NCI-H2227 (cell line): ENCODE measurements at regions not wholly inside any gene's neighbourhood (a gene's known extent, or its start where the extent isn't known, plus 50 kb on each side); places are given as distances from the start of the nearest gene placed in this dataset.
A peak's percentile ranks its signal among the peaks of the same experiment; 100 is the strongest.

Experiments
- DNase-seq: peaks from one replicate; lab custom pipeline; 2025; ENCODE audit not compliant: unreplicated experiment; lab: John Stamatoyannopoulos, UW

DNA sequence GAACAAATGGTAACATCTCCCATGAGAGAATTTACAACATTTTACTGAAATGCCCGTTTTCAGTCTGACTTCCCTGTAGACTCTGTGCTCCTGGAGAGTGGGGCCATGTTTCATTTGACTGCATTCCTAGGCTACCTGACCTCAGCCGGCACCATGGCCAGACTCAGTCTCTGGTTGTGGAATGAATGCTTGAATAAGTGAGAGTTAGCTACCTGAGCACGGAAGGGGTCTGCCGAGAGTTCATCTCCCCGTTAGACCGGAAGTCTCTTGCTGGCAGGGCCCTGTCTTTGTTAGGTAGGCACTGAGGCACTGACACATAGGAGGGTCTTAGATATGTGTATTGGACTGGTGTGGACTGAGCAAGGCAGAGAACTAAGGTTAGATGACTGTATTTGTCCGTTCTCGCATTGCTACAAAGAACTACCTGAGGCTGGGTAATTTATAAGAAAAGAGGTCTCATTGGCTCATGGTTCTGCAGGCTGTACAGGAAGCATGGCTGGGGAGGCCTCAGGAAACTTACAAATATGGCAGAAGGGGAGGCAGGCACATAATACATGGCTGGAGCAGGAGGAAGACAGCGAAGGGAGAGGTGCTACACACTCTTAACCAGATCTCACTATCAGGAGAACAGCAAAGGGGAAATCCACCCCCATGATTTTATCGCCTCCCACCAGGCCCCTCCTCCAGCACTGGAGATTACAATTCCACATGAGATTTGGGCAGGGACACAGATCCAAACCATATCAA lies 271.2 kb downstream of the GLI2 start:
- DNase-seq: no peak

DNA sequence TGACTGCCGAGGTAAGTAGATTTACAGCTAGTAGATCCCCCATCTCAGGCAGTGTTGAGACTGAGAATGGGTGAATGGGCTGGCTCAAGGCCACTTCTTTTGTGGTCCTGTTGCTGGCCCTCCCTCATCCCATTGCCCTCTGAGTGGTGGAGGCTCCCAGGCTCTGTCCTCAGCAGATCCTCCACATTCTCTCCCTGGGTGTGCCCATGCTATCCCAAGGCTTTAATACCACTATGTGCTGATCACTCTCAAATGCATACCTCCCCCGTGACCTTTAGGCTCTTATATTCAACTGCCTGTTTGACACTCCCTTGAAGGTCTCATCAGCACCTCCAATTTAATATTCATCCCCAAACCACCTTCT lies 271.8 kb downstream of the GLI2 start:
- no peak for DNase-seq

DNA sequence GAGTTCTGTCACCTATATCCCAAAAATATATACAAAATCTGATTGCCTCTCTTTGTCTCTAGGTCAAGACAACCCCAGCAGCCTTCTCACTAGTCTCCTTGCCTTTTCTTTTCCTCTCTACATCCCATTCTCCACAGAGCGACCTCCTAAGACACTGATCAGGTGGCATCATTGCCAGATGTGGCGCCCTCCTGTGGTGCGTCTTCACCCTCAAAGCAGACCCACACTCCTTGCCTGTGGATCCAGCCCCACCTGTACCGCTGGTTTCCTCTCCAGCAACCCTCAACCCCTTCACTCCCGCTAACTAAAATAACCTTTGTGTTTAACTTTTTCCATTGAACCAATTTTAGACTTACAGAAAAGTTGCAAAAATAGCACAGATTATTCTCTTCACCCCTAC lies 273.3 kb downstream of the GLI2 start:
- DNase-seq: no peak

DNA sequence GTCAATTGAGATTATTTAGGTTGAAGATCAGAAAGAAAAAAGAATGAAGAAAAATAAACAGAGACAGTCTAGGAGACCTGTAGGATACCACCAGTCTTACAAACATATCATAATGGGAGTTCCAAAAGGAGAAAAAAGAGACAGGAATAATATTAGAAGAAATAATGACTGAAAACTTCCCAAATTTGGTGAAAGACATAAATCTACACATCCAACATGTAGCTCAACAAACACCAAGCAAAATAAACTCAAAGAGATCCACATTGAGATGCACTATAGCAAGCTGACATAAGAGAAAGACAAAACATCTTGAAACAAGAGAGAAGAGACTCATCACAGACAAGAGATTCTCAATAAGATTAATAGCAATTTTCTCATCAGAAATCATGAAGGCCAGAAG lies 274.0 kb downstream of the TFCP2L1 start:
- no peak for DNase-seq

DNA sequence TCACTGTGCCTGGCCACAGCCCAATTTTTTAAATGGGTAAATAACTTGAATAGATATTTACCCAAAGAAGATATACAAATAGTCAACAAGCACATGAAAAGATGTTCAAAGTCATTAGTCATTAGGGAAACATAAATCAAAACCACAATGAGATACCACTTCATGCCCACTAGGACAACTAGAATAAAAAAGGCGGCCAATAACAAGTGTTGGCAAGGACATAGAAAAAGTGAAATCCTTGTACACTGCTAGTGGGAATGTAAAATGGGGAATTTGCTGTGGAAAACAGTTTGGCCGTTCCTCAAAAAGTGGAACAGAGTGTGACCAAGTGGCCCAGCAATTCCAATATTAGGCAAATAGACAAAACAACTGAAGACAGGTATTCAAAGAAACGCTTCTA lies 270.1 kb downstream of the TFCP2L1 start:
- no peak for DNase-seq

DNA sequence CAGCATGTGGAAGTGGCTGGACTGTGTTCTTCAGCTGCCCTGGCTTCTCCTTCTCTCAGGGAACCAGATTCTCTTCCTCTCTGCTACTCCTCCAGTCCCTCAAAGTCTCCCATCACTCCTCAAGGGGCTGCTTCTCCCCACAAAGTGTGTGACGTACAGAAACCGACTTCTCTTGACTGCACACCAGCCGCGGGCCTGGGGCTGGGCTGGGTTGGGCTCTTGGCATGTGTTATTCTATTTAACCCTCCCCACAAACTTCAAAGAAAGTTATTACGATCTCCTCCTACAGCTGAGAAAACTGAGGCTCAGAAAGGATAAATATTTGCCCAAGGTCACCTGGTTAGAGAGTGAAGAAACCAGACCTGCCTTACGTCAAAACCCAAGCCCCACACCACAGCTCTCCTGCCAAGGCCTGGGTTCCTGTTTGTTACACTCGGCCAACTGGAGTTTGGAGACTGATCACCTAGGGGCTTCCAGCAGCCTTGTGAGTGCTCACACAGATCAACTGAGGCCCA lies 269.0 kb downstream of the TFCP2L1 start:
- no peak for DNase-seq

DNA sequence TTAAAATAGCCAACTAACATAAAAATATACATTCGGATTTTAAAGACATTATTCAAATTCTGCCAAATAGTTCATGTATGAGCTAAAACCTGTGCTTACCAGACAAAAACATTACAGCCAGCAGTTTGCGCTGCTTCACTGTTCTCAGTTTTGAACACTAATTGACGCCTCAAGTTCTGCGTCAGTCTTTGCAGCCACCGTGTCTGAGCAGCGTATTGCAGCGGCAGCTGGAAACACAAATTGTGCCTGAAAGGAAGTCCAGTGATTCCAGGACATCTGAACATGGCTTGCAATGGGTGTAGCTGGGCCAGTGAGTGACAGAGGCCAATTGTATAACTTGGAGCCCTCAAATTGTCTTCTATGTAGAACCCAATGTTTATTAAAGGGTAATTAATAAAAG lies 267.6 kb downstream of the TFCP2L1 start:
- no peak for DNase-seq

DNA sequence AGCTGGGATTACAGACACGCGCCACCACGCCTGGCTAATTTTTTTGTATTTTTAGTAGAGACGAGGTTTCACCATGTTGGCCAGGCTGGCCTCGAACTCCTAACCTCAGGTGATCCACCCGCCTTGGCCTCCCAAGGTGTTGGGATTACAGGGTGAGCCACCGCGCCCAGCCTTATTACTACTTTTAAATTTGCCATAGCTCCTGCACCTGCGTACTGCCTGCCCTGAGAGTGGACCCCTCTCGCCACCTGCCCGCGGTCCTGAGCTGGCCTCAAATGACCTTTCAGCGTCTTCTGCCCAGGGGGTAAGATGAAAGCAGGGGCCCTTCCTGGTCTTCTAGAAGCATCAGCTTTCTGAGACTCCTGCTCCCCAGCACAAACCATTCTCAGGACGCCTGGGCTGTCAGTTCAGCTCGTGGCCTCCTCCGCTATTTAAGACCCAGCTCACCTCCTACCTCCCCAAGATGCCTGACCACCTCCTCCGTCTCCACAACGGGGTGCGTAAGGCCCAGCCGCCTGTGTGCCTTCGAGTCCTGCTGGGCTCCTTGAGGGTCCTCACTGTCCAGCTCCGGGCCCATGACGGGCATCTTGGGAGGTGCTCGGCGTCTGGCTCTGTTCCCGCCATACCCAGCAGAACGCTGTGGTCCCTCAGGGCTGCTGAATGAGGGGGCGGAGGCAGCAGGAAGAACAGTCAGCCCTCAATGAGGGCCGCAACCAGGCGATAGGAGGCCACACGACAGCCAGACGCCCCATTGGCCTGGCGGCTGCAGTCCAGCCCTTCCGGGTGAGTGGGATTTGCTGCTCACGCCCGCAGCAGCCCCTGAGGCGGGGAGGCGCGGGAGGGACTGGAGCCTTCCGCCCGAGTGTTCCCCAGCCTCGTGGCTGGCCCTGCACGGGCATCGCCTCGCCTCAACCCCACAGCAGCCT lies 266.6 kb downstream of the TFCP2L1 start:
- no peak for DNase-seq

DNA sequence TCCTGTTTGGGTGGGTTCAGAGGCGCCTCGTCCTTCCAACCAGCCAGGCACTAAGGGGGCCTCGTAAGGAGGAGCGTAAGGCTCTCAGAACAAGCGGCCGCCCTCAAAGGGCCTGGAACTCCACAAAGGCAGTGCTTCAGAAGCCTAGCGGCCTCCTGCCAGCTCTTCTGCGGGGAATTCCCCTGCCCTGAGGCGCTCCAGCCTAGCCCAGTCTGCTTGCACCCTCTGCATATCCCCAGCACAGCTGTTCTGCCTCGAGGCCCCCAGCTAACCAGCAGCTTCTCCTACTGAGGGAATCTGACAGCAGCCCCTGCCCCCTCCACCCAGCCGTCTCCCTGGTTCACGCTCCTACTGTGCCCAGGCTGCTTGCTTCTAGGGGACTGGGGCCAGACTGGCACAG lies 265.9 kb downstream of the TFCP2L1 start:
- no peak for DNase-seq

DNA sequence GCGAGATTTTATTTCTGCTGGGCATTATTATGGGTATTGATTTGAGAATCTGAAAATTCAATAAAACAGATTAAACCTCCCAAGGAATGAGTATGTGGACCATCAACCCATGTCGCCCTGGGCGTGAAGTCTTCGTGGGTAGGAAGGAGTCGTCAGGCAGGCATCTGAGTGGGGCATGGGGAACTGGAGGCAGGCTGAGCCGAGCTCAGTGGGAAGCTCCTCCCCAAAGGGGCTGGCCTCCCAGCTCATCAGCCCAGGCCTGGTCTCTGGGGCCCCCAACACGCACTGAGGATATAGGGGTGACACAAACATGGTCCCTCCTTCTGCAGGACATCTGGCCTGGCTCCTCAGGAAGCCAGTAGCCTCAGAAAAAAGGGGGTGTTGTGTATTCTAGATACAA lies 265.2 kb downstream of the TFCP2L1 start:
- DNase-seq: no peak

DNA sequence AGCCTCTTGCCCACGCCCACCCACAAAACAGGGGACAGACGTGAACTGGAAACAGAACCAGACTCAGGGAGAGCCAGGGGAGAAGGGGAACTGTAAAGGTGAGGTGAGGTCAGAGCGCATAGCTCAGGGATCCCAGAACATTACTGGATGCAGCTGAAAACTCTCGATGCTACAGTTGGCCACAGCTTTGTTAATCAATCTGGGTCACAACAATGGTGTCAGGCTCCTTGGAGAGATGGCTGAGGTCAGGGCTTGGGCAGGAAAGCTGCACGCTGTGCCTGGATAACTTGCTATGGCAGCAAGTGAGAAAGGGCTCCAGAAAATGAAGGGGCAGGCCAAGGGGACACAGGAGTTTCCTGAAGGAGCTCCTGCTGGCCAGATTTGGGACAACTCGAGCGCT lies 263.3 kb downstream of the TFCP2L1 start:
- no peak for DNase-seq

DNA sequence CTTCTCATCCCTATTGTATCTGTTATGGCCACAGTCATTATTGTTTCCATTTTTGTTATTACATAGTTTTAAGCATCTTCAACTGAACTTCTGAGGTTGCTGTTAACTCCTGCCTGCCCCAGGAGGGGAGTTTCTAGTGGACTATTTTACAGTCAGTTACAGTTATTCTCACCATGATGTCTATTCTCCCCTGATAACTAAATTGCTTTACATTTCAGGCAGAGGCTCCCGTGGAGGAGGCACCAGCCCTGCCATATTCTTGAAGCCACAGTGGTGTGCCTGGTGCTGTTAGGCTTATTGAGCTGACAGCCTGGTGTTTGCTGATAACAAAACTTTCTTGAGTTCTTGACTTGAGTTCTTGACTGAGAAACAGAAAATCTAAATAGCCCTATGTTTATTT lies 256.4 kb downstream of the TFCP2L1 start:
- no peak for DNase-seq

DNA sequence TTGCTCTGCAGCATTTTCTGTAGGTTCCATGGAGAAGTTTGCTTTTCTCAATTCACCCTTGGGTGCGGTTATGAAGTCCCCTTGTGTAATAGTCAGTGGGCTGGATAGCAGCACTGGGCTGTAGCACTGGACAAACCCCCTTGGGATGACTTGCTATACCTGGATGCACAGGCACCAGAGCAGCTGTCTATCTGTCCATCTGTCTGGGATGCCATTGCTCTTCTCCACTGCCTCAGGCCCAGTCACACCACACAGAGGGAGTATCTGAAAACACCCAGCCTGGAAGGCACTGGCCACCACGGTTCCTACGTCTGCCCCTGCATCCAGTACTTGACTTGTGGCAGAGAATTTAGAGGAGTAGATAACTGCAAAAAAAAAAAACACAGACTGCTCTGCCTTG lies 254.5 kb downstream of the TFCP2L1 start:
- DNase-seq: no peak

DNA sequence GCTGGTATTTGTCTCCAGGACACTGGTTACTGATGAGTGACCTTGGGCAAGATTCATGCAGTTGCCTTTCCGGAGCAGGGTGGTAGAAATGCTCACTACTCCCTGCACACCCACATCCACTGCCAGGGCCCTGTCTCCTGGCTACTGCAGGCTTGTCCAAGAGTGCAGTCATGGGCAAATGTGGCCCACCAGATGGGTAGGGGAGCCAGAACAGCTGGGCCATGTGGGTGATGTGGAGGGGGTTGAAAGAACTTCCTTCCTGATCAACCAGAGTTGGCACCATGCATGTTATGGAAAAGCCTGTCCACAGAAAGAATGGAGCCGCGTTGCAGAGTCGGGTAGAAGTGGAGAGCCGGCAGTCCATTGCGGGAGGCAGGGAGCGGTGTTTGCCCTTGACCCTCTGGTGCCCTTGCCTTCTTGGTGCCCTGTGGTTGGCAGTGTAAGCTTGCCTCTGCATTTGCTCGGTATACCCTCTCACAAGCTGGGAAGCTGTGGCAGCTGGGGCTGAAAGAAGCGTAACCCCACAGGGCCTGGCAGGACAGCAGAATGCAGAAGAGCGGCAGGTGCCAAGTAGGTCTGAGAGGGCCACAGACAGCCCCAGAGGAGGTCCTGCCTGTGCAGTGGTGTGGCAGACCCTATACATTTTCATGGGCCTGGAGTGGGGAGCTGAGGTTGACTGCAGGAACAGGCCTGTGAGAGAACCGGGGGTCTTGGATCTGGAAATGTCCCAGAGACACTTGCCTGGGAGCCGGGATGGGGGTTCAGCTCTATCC lies 253.2 kb downstream of the TFCP2L1 start:
- no peak for DNase-seq

DNA sequence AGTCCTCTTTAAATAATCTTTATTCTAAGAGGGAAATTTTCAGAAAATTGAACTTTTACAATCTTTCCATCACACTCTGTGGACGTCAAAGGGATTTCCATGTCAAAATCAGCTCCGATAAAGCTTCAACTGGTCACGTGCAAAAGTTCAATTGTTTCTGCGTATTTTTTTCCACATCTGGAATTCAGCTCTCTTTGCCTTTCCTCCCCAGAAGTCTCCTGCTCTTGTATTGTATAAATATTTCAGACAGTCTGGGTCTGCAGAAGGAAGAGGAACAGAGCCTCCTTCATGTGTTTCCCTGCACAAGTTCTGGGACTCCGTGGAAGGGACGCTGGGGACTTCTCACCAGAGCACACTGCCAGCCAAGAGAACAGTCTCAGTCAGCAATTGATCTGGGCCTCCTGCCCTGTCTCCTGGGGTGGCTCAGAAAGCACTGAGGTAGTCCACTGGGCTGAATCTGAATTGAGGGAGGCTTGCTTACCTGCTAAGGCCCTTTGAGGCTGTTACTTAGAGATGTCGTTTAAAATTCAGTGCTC lies 251.5 kb downstream of the TFCP2L1 start:
- no peak for DNase-seq

DNA sequence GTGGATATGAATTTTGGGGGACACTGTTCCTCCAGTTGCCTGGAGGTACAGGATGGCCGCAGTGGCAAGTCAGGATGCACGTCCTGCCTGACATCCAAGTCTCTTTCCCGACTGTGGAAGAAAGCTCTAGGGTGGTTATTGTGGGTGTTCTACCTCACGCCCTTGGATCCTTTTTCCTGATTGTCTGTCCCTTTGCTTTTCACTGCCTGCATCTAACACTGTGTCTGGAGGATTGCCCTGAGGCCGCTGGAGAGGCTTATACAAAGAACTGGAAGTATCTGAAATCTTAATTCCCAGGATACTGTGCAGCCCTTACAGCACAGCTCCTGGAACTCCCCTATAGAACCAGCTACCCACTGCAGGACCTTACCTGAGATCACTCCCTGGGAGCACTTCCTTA lies 250.5 kb downstream of the TFCP2L1 start:
- no peak for DNase-seq

DNA sequence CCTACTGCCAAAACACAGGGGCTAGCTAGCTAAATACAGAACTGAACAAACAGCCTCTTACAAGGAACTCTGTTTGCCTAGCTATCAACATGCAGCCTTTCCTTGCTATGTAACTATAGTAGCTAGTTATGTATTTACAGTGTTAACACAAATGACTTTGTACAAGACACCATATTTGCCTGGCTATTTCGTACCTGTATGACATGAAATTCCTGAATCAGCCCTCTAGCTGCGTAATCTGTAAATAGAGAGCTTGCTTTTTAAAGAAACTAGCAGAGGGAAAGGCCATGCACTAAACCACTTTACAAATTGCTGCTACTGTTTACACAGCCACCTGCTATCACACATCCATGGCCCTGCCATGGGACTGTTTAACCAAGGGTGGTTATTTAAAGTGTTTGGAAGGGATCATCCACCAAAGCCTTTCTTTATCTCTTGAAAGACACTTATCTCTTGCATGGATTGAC lies 248.7 kb downstream of the TFCP2L1 start:
- peak; percentile 59 for DNase-seq

DNA sequence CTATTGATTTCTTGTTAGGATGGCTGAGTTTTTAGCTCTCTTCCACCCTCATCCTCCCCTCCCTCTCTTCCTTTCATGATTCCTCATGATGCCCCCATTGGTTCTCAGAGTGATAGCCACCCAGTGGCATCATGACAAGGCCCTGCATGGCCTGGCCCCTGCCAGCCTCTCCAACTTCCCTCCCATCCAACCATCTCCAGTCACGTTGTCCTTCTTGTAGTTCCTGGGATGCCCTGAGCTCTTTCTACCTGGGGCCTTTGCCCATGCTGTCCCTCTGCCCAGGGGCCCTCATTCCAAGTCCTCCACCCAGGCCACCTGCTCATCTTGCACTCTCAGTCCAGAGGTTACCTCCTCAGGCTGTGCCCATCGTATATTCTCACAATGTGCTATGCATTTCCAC lies 247.5 kb downstream of the TFCP2L1 start:
- DNase-seq: no peak

DNA sequence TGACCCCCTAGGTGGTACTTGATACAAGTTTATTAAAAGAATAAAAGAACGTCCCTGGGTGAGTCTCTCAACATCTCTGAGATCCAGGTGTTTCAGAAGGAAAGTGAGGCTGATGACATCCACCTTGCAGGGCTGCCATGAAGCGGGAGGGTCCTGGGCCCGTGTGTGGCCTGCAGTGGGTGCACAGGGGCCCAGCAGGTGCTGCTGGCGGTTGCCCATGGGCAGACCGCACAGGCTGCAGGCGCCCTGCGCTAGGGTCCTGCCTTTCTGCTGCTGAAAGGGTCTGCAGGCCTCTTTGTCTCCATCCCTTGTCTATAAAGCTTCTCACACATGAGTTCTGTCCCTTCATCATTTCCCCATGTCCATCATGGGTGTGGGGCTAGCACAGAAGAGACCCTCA lies 247.0 kb downstream of the TFCP2L1 start:
- DNase-seq: no peak

DNA sequence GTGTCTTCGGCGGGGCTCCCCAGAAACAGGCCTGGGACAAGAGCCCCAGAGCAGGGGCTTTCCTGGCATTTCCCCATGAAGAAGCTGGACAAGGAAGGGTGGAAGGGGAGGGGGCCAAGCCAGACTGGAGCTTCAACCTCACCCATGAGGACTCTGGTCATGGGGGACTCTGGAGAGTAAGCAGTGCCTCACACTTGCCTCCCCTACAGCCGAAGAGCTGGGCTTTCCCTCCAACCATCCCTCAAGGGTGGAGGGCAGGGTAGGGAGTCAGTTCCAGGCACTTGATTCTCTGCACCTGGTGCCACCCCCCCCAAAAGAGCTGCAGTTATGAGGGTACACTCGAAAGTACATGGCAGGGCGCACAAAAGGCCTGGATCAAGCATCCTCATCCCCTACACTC lies 246.6 kb downstream of the TFCP2L1 start:
- no peak for DNase-seq
